Forelimb muscle (tissue), 1 donor: ENCODE measurements at regions not wholly inside any gene's neighbourhood (a gene's known extent, or its start where the extent isn't known, plus 50 kb on each side); places are given as distances from the start of the nearest gene placed in this dataset.
"Not testable (repeated sequence)": the region's sequence is repeated elsewhere in the genome, so short reads cannot be mapped to it uniquely, and the experiment has no call there.

Experiments used
- DNase-seq: peaks from one replicate; pipeline ENCODE4 v3.0.0-alpha.2; 2013; ENCODE audit warnings: low read depth

GRCh38 chr6:167662075-167662880, 164.4 kb upstream of the AFDN start:
- no peak for DNase-seq

DNA sequence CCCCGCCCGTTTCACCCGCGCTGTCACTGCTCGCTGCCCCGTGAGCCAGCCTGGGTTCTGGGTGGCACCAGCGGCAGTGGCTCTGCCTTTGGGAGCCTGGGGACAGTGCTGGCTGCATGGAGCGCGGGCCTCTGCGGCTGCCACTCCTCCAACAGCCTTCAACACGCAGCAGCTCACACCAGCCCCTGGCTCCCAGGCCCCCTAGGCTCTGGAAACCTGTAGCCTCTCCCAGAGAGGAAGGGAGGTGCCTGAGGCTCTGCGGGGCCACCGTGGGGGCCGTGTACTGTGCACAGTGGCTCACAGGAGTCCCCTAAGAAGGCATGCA, 163.9 kb upstream of the AFDN start:
- DNase-seq, result no peak

DNA sequence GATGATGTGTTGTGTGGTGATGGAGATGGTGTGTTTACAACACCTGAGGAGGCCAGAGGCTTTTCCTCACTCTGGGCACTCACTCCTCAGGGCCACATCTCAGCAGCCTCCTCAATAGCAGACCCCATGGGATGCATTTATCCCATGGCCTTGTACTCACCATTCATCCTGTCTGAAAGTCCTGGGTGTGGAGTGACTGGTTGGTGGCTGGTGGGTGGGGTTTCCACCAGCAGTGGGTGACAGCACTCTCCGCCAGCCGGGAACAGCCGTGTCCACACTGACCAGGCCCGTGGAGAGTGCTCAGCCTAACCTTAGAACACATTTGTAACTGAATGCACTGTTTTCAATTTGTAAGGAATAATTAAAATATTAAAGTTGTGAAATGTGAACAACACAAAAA, 163.4 kb upstream of the AFDN start:
- no peak for DNase-seq

DNA sequence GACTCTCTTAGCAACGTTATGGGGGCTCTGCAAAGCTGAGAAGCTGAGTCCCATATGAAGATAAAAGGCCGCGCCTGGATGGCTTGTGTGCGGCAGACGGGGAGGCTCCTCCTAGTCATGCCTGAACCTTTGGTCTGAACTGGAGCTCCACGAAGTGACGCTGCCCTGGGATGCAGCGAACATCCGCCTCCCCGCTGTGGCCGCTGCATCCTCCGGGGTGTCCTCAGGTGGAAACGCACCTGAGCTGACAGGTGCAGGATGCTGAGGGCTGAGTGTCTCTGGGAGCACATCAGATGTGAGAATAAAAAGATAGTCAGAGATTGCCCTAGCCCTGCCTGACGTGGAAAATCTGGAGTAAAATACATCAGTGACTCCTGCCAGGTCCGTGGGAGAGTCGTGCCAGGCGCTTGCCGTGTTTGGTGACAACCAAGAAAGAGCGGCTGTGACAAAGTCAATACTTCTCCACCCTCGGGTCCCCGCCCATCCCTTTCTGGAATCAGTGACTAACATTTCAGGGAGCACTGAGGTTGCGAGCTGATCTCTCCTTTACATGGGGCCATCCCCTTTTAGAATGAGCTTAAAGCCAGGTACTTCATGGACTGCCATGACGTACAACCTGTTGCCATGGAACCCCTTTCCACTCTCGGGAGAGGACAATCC, 162.8 kb upstream of the AFDN start:
- no peak for DNase-seq

DNA sequence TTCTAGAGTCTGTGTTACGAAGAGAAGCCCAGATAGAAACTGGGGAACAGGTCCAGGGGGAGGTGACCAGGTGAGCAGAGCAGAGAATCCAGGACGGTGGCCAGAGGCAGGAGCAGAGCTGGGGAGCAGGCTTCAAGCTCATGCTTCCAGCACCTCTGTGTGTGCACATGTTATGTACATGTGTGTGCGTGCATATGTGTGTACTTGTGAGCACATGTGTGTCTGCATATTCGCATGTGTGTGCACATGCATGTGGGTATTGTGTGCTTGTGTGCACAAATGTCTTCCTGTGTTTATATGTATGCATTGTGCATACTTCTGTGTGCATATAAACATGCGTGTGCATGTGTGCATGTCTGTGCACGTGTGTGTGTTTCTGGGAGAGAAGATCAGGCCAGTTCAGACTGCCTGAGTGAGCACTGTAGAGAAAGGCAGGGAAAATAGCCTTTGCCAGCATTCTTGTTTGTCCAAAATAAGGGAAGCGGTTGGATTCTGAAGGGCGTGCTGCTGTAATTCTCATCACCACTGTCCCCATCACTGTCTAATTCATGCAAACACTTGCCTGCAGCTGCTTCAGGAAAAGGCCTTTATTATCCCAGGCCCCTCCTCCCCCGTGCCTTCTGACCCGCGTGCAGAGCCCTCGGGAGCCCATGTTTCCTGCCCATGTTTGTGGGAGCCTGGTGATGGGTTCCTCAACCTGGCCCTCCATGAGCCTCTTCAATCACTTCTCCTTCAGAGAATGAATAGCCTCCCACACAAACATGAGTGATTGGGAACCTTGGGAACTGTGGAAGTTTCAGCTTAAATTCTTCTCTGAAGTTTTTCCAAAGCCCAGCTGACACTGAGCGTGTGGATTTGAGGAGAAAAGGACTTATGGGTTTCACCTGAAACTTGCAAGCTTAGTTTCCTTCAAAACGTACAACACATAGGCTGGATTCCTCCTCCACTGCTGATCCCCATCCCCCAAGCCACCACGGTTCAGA, 161.7 kb upstream of the AFDN start:
- no peak for DNase-seq

DNA sequence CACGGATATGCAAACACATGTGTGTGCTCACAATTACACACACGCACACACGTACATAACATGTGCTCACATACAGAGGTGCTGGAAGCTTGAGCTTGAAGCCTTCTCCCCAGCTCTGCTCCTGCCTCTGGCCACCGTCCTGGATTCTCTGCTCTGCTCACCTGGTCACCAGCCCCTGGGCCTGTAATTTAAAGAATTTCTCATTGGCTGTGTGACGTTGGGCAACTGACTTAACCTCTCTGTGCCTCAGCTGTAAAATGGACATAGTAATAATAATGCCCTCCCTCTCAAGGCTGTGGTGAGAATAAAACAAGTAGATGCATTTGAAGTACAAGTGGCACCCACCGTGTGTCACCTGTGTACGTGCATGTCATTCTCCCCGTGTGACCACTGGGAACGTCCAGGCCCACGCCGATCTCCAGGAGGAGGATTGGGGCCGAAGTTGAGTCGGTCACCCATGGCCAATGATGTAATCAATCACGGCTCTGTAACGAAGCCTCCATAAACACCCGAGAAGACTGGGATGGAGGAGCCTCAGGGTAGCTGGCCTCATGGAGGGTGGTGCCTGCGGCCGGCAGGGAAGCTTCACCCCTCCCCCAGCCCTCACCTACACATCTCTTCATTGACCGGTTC, 160.9 kb upstream of the AFDN start:
- no peak for DNase-seq

DNA sequence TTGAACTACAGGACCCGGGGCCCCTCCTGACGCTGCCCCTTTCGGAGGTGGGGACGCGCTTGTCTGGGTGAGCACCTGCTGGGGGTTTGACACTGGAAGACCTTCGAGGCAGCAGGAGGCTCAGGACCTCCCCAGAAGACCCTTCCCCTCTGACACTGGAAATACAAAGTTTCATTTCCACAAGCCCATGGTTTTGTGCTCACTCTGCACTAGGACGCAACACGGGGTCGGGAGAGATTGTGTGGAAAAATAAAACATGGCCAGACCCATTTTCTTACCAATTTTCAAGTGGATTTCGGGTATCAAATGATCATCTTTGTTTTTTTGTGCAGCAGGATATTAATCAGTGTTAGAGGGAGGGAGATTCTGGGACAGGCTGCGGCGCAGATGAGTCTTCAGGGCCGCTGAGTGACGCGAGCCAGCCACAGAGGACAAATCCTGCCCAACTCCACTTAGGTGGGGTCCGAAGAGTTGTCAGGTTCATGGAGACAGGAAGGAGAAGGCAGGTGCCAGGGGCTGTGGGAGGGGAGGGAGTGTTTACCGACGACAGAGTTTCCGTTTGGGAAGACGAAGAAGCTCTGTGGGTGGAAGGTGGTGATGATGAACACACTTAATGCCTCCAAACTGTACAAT, 160.0 kb upstream of the AFDN start:
- DNase-seq, result no peak

GRCh38 chr6:167667204-167668018, 159.3 kb upstream of the AFDN start:
- no peak for DNase-seq

GRCh38 chr6:167668019-167668753, 158.5 kb upstream of the AFDN start:
- DNase-seq, result no peak

GRCh38 chr6:167668754-167669552, 157.8 kb upstream of the AFDN start:
- DNase-seq, result no peak

DNA sequence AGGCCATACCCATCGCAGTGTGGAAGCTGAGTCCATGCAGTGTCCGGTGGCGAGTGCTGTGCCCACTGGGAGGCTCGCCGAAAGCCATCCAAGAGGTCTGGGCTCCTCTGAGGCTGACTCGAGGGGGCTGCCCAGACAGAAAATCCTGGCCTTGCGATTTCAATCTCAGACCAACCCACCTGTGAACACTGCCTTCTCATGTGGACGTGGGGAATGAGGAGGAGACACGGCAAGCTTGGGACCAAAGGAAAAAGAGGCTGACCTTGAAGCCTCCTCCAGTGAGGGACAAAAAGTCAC, 157.2 kb upstream of the AFDN start:
- DNase-seq, result no peak

GRCh38 chr6:167669870-167670802, 156.6 kb upstream of the AFDN start:
- DNase-seq, result no peak

- DNase-seq, result no peak
Observed at GRCh38 chr6:167670938-167671338, 155.8 kb upstream of the AFDN start.

GRCh38 chr6:167671379-167671976, 155.2 kb upstream of the AFDN start:
- not testable (repeated sequence) for DNase-seq

DNA sequence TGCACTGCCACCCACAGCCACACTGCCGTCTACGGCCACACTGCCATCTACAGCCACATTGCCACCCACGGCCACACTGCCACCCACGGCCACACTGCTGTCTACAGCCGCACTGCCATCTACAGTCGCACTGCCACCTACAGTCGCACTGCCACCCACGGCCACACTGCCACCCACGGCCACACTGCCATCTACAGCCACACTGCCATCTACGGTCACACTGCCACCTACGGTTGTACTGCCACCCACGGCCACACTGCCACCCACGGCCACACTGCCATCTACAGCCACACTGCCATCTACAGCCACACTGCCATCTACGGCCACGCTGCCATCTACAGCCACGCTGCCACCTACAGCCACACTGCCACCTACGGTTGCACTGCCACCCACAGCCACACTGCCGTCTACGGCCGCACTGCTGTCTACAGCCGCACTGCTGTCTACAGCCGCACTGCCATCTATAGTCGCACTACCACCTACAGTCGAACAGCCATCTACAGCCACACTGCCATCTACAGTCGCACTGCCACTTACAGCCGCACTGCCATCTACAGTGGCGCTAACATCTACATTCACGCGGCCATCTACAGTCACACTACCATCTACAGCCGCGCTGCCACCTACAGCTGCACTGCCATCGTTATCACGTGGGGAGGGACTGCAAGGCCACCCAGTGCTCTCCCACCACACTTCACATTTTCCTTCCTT, 154.6 kb upstream of the AFDN start:
- DNase-seq, result no peak

DNA sequence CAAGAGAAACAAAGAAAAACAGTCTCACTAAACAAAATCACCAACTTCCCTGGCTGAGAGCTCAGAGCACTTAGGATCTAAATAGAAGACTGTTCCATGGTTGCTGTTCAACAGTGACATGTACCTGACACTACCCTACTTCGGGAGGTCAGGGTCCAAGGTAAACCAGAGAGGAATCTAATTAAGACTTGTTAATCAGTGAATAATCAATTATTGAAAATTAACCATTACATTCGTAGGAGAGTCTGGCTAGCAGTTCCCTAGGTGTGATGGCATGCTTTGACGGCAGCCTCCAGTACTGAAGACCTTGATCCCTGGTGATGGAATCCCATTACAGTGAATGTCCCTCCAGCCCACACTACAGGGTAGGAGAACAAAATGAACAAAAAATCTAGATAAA, 154.0 kb upstream of the AFDN start:
- no peak for DNase-seq

DNA sequence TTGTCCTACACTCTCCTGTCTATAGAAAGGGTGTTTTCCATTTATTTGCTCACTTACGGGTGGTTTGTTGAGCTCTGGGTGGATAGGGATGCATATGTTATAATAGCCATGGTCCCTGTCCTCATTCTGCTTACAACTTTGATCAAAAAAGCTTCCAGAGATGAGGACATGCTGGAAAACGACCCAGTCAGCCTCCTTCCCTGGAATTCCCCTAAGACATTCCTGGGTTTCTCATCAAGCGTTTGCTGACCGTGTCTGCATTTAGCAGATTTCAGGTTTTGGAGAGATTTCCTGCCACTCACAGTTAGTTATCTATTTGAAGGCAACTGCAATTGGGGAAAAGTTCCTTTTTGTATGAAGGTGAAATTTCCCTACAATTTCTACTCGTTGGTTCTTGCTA, 152.8 kb upstream of the AFDN start:
- DNase-seq, result no peak
